DOHH2 (cell line): ENCODE measurements at regions not wholly inside any gene's neighbourhood (a gene's known extent, or its start where the extent isn't known, plus 50 kb on each side); places are given as distances from the start of the nearest gene placed in this dataset.

Source experiments
- H3F3A ChIP-seq: fragments of 200-600 bp; sonication (generic), shearing (Covaris generic); 2 replicates; pipeline ENCODE4 v1.6.0; 2016; ENCODE audit warnings: antibody characterized with exemption, mild to moderate bottlenecking; ENCODE audit not compliant: control insufficient read depth, insufficient read depth
- H3K27ac ChIP-seq: fragments of 200-600 bp; sonication (generic); 2 replicates; pipeline ENCODE4 v1.5.1; 2014; ENCODE audit warnings: low read depth, mild to moderate bottlenecking, low read length, moderate library complexity
- H3K27me3 ChIP-seq: fragments of 200-600 bp; sonication (generic); 2 replicates; pipeline ENCODE4 v1.6.1; 2014; ENCODE audit warnings: mild to moderate bottlenecking, low read length, mixed read lengths; ENCODE audit not compliant: control insufficient read depth
- H3K36me3 ChIP-seq: fragments of 200-600 bp; sonication (generic); 2 replicates; pipeline ENCODE4 v1.6.1; 2014; ENCODE audit warnings: mild to moderate bottlenecking, low read length, moderate library complexity, mixed read lengths; ENCODE audit not compliant: control insufficient read depth
- H3K4me1 ChIP-seq: fragments of 200-600 bp; sonication (generic); 2 replicates; pipeline ENCODE4 v1.6.1; 2014; ENCODE audit warnings: mild to moderate bottlenecking, low read length, mixed read lengths; ENCODE audit not compliant: control insufficient read depth
- H3K4me2 ChIP-seq: fragments of 200-600 bp; sonication (generic); 2 replicates; pipeline ENCODE4 v1.6.0; 2014; ENCODE audit warnings: mild to moderate bottlenecking, low read length, moderate library complexity
- H3K4me3 ChIP-seq: fragments of 200-600 bp; sonication (generic); 2 replicates; pipeline ENCODE4 v1.5.1; 2014; ENCODE audit warnings: mild to moderate bottlenecking, low read length, mixed read lengths
- H3K79me2 ChIP-seq: fragments of 200-600 bp; sonication (generic); 2 replicates; pipeline ENCODE4 v1.6.1; 2014; ENCODE audit warnings: mild to moderate bottlenecking, low read length, mixed read lengths; ENCODE audit not compliant: control insufficient read depth
- H3K9me2 ChIP-seq: fragments of 200-600 bp; sonication (generic); replicated peaks from 2 replicates; pipeline ENCODE4 v1.6.1; 2014; ENCODE audit warnings: mild to moderate bottlenecking, low read length, mixed read lengths; ENCODE audit not compliant: control insufficient read depth
- H3K9me3 ChIP-seq: fragments of 200-600 bp; sonication (generic); 2 replicates; pipeline ENCODE4 v1.6.1; 2014; ENCODE audit warnings: antibody characterized with exemption, low read length, mixed read lengths; ENCODE audit not compliant: control insufficient read depth, insufficient read depth
- H4K20me1 ChIP-seq: fragments of 200-600 bp; sonication (generic); 2 replicates; pipeline ENCODE4 v1.6.0; 2014; ENCODE audit warnings: low read depth, mild to moderate bottlenecking, antibody characterized with exemption, low read length, moderate library complexity; ENCODE audit not compliant: control insufficient read depth, insufficient read depth
- EZH2phosphoT487 ChIP-seq: fragments of 200-600 bp; sonication (generic); IDR thresholded peaks from 2 replicates; pipeline ENCODE4 v1.6.1; 2017; ENCODE audit warnings: borderline replicate concordance, mild to moderate bottlenecking, antibody characterized with exemption, low read length, moderate library complexity, mixed read lengths
- TF ChIP-seq, protein P1 (sequence below): fragments of 200-600 bp; sonication (generic); IDR thresholded peaks from one replicate; pipeline ENCODE4 v1.5.1; 2014; ENCODE audit warnings: antibody characterized with exemption, mild to moderate bottlenecking, low read depth, low read length; ENCODE audit not compliant: poor library complexity, severe bottlenecking

DNA sequence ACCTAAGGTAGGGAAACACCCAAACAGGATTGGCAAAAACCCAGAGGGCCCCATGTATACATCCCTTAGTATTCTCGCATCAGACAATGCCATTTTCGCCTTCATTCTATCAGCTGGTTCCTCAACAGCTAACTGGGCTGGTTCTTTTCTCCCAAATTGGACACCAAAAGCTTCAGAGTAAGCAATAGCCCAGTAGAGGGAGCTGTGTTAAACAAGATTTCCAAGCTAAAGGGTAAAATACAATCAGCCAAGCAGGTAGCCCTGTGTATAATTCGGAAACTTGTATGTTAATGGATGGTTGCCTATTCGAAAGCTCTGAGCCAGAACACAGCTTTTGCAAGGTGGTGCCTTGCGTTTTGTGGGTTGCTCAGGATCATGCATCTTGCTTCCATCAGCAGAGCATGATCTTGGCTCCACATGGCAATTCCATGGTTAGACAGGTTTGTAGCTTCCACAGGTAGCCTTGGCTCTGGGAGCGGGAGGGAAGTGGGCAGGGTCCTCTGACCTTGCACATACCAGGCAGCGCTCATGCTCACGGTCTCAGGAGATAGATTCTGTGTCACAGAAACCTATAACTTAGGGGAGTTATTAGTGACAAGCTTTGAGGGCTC lies 115.2 kb upstream of the LNX1 start:
- Histone ChIP-seq H3K4me3 (no peak overlapping the region), H3K9me3 (no peaks in the 10 kb centered on the region), H3K36me3 (no peaks in the 10 kb centered on the region), H3K27ac (no peak overlapping the region), H3K4me1 (peaks cover 62% of the 10 kb centered on the region), H4K20me1 (no peaks in the 10 kb centered on the region), H3F3A (no peaks in the 10 kb centered on the region; the same call in 1 of the 2 replicates), H3K27me3 (no peaks in the 10 kb centered on the region), H3K4me2 (no peak overlapping the region), H3K9me2 (no peaks in the 10 kb centered on the region), H3K79me2 (no peaks in the 10 kb centered on the region)
- no peak for TF ChIP-seq EZH2phosphoT487
- TF ChIP-seq, protein P1, sequence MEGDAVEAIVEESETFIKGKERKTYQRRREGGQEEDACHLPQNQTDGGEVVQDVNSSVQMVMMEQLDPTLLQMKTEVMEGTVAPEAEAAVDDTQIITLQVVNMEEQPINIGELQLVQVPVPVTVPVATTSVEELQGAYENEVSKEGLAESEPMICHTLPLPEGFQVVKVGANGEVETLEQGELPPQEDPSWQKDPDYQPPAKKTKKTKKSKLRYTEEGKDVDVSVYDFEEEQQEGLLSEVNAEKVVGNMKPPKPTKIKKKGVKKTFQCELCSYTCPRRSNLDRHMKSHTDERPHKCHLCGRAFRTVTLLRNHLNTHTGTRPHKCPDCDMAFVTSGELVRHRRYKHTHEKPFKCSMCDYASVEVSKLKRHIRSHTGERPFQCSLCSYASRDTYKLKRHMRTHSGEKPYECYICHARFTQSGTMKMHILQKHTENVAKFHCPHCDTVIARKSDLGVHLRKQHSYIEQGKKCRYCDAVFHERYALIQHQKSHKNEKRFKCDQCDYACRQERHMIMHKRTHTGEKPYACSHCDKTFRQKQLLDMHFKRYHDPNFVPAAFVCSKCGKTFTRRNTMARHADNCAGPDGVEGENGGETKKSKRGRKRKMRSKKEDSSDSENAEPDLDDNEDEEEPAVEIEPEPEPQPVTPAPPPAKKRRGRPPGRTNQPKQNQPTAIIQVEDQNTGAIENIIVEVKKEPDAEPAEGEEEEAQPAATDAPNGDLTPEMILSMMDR, result peak; percentile 81

DNA sequence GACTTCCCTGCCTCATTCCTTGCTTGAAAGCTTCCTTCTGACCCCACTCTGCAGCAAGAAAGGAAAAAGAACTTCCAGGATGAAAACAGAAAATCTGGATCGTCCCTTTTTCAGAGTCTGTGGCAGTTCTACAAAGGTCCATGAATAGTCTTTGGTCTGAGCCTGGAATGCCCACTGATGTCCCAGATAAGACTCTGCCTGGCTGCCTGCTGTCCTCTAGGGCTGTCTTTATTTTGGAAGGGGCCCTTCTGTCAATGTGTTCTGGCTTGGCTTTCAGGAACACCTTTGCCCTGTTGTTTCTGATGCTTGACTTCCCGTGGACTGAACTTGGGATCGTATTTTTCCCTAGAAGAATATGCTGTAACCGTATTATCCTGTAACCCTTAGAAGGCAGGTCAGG lies 114.7 kb upstream of the LNX1 start:
- Histone ChIP-seq H3F3A (no peaks in the 10 kb centered on the region; the same call in 1 of the 2 replicates), H3K27me3 (no peaks in the 10 kb centered on the region), H3K36me3 (no peaks in the 10 kb centered on the region), H3K4me1 (peaks cover 63% of the 10 kb centered on the region), H3K4me3 (no peak overlapping the region), H3K9me2 (no peaks in the 10 kb centered on the region), H4K20me1 (no peaks in the 10 kb centered on the region), H3K4me2 (no peak overlapping the region), H3K27ac (no peak overlapping the region), H3K79me2 (no peaks in the 10 kb centered on the region), H3K9me3 (no peaks in the 10 kb centered on the region)
- TF ChIP-seq, protein P1, result no peak
- no peak for TF ChIP-seq EZH2phosphoT487

DNA sequence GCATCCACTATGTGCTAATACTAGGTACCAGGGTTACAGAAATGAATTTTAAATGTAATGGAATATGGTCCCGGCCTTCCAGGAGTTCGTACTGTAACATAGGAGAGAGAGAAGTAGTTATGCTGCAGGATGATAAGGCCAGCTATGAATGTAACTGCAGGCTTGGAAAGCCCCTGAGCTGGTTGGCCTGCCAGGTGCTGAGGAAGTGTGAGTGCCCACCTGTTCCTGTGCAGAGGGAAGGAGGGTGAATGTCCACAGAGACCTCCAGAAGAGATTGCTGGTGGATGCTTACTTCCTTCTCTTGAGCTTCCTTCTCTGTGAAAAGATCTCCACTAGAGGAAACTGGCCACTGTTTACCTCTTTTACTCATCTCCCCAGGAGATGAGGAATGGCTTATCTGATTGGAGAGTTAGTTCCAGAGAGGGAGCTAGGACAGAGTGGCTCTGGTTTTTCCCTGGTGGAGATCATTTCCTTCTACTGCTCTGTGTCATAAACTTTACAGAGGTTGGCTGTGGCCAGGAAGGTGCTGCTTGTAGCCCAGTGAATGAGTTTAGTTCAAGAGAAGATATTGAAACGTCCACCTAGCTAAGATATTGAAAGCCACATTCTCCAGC lies 114.0 kb upstream of the LNX1 start:
- H3K4me1 ChIP-seq, result peaks cover 68% of the 10 kb centered on the region
- no peak overlapping the region for H3K27ac ChIP-seq
- no peaks in the 10 kb centered on the region for H4K20me1 ChIP-seq

More for the DNA sequence above, 114.0 kb upstream of the LNX1 start:
- Histone ChIP-seq H3K27me3 (no peaks in the 10 kb centered on the region), H3K9me3 (no peaks in the 10 kb centered on the region), H3F3A (no peaks in the 10 kb centered on the region; the same call in 1 of the 2 replicates), H3K4me2 (peak overlapping the region; percentile 41), H3K4me3 (no peak overlapping the region), H3K79me2 (no peaks in the 10 kb centered on the region), H3K36me3 (no peaks in the 10 kb centered on the region), H3K9me2 (no peaks in the 10 kb centered on the region)
- no peak for TF ChIP-seq EZH2phosphoT487
- TF ChIP-seq, protein P1, result no peak
